ENCODE measurements at regions not wholly inside any gene's neighbourhood (a gene's known extent, or its start where the extent isn't known, plus 50 kb on each side); places are given as distances from the start of the nearest gene placed in this dataset.

DNA sequence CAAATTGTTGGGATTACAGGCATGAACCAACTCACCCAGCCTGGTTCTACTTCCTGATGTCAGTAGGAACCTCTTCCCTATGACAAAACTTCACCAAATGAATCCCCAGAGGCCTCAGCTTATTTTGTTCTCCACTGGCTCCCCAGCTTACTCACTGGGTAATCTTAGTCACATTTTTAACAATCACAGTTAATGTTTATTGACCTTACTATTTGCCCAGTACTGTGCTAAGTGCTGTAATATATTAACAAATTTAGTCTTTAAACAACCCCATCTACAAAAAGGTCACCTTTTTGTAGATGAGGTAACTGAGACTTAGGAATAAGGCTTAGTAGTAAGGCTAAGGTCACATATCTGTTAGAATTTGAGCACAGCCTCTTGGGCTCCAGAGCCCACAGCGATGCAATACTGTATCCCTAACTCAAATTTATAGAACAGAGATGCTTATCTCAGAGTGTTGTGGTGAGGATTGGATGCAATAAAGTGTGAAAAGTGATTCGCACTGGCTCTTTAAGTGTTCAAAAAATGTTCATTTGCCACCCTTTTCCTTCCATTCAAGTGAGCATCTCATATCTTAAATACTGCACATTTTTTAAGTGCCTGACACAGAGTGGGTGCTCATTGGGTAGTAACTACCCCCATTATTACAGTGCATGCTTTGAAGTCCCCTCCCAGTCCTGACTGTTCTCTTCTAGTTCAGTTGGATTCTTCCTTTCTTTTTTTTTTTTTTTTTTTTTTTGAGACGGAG, 146.4 kb upstream of the ARHGAP5 start:
- Histone ChIP-seq H3K36me3 (ENCODE audit: insufficient read depth, low read length) (no peaks in the 10 kb centered on the region), H3K4me1 (ENCODE audit: insufficient read depth, low read length) (no peaks in the 10 kb centered on the region), H3K27ac (ENCODE audit: low read depth in 1 of 2, low read length in 2 of 2) (no peak overlapping the region), H3K4me3 (ENCODE audit: low read length) (no peak overlapping the region), H3K27me3 (ENCODE audit: control insufficient read depth in 1 of 2, insufficient read depth in 2 of 2, low read length in 2 of 2) (no peaks in the 10 kb centered on the region), H3K9me3 (ENCODE audit: control insufficient read depth in 1 of 2, insufficient read depth in 1 of 2, low read length in 2 of 2) (no peaks in the 10 kb centered on the region)
- DNase-seq (no peak), ATAC-seq (ENCODE audit: poor library complexity) (no peak)
- CTCF ChIA-PET = interaction anchor here (0.6 kb wide), 1 partner anchor 262 kb away, joined by 3 read pairs; no protein-coding TSS in a partner anchor
- no peaks in the 10 kb centered on the region for H3K27me3 Mint-ChIP-seq
- H3K4me1 Mint-ChIP-seq (ENCODE audit: low read depth) = peaks cover 11% of the 10 kb centered on the region
- H3K27ac Mint-ChIP-seq = no peak overlapping the region
- no peaks in the 10 kb centered on the region for H3K9me3 Mint-ChIP-seq
- intact Hi-C loops (cut with DNase I, micrococcal nuclease) = no loop called here
- H3K4me3 Mint-ChIP-seq = no peak overlapping the region
- TF ChIP-seq, protein P1, sequence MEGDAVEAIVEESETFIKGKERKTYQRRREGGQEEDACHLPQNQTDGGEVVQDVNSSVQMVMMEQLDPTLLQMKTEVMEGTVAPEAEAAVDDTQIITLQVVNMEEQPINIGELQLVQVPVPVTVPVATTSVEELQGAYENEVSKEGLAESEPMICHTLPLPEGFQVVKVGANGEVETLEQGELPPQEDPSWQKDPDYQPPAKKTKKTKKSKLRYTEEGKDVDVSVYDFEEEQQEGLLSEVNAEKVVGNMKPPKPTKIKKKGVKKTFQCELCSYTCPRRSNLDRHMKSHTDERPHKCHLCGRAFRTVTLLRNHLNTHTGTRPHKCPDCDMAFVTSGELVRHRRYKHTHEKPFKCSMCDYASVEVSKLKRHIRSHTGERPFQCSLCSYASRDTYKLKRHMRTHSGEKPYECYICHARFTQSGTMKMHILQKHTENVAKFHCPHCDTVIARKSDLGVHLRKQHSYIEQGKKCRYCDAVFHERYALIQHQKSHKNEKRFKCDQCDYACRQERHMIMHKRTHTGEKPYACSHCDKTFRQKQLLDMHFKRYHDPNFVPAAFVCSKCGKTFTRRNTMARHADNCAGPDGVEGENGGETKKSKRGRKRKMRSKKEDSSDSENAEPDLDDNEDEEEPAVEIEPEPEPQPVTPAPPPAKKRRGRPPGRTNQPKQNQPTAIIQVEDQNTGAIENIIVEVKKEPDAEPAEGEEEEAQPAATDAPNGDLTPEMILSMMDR (IDR thresholded peaks at IDR 0.05) = no peak
- no peaks in the 10 kb centered on the region for H3K36me3 Mint-ChIP-seq (ENCODE audit: low read depth)
- POLR2A ChIA-PET = no interaction called here

DNA sequence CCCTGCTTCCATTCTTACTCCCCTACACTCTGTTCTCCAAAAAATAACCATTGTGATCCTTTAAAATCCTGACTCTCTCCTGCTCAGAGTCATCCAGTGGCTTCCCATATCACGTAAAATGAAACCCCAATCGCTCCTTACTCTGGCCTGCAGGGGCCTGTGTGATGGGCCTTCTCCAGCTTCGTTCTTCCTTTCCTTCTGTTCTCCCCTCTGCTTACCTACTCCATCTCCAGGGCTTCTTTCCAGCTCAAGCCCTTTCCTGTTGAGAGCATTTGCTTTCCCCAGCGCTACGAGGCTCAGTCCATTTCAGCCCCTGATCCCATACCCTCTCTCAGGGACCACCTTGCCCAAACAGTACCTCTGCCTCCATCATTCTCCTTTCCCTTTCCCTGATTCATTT, 144.4 kb upstream of the ARHGAP5 start:
- no peak overlapping the region for H3K27ac Mint-ChIP-seq
- H3K27ac ChIP-seq (ENCODE audit: low read depth in 1 of 2, low read length in 2 of 2) = no peak overlapping the region
- POLR2A ChIA-PET = no interaction called here
- ATAC-seq (ENCODE audit: poor library complexity) = no peak
- no peaks in the 10 kb centered on the region for H3K36me3 ChIP-seq (ENCODE audit: insufficient read depth, low read length)
- no peak overlapping the region for H3K4me3 Mint-ChIP-seq
- H3K36me3 Mint-ChIP-seq (ENCODE audit: low read depth) = no peaks in the 10 kb centered on the region
- peaks cover 6% of the 10 kb centered on the region for H3K4me1 Mint-ChIP-seq (ENCODE audit: low read depth)
- no peaks in the 10 kb centered on the region for H3K4me1 ChIP-seq (ENCODE audit: insufficient read depth, low read length)
- DNase-seq = no peak
- no peaks in the 10 kb centered on the region for H3K9me3 ChIP-seq (ENCODE audit: control insufficient read depth in 1 of 2, insufficient read depth in 1 of 2, low read length in 2 of 2)
- no peaks in the 10 kb centered on the region for H3K27me3 Mint-ChIP-seq
- intact Hi-C loops (cut with DNase I, micrococcal nuclease) = no loop called here
- H3K27me3 ChIP-seq (ENCODE audit: control insufficient read depth in 1 of 2, insufficient read depth in 2 of 2, low read length in 2 of 2) = no peaks in the 10 kb centered on the region
- TF ChIP-seq, protein P1 (IDR thresholded peaks at IDR 0.05) = no peak
- no peak overlapping the region for H3K4me3 ChIP-seq (ENCODE audit: low read length)
- no peaks in the 10 kb centered on the region for H3K9me3 Mint-ChIP-seq
- CTCF ChIA-PET = no interaction called here

DNA sequence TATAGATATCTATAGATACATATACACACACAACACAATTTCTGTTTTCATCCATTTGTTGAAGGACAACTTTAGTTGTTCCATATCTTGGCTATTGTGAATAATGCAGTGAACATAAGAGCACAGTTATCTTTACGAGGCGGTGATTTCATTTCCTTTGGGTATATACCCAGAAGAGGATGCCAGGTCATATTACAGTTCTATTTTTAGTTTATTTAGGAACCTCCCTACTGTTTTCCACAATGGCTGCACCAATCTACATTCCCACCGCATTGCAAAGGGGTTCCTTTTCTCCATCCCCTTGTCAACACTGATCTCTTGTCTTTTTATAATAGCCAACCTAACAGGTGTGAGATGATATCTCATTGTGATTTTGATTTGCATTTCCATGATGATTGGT, 143.4 kb upstream of the ARHGAP5 start:
- DNase-seq = no peak
- ATAC-seq (ENCODE audit: poor library complexity) = no peak
- ChIA-PET CTCF (no interaction called here), POLR2A (no interaction called here)
- H3K4me1 Mint-ChIP-seq (ENCODE audit: low read depth) = peaks cover 9% of the 10 kb centered on the region
- Histone ChIP-seq H3K27me3 (ENCODE audit: control insufficient read depth in 1 of 2, insufficient read depth in 2 of 2, low read length in 2 of 2) (no peaks in the 10 kb centered on the region), H3K9me3 (ENCODE audit: control insufficient read depth in 1 of 2, insufficient read depth in 1 of 2, low read length in 2 of 2) (no peaks in the 10 kb centered on the region), H3K4me3 (ENCODE audit: low read length) (no peak overlapping the region), H3K4me1 (ENCODE audit: insufficient read depth, low read length) (peaks cover 3% of the 10 kb centered on the region), H3K27ac (ENCODE audit: low read depth in 1 of 2, low read length in 2 of 2) (no peak overlapping the region), H3K36me3 (ENCODE audit: insufficient read depth, low read length) (no peaks in the 10 kb centered on the region)
- H3K9me3 Mint-ChIP-seq = no peaks in the 10 kb centered on the region
- H3K4me3 Mint-ChIP-seq = no peak overlapping the region
- TF ChIP-seq, protein P1 (IDR thresholded peaks at IDR 0.05) = no peak
- intact Hi-C loops (cut with DNase I, micrococcal nuclease) = loop anchor here in 1 of 2 experiments (2.0 kb wide), 1 partner anchor 139 kb away; no protein-coding TSS in a partner anchor
- H3K27me3 Mint-ChIP-seq = no peaks in the 10 kb centered on the region
- no peak overlapping the region for H3K27ac Mint-ChIP-seq
- no peaks in the 10 kb centered on the region for H3K36me3 Mint-ChIP-seq (ENCODE audit: low read depth)

Measured in CD4-positive, alpha-beta T cell (primary cell).